ENCODE measurements at regions not wholly inside any gene's neighbourhood (a gene's known extent, or its start where the extent isn't known, plus 50 kb on each side); places are given as distances from the start of the nearest gene placed in this dataset.

- TF ChIP-seq, protein P1, sequence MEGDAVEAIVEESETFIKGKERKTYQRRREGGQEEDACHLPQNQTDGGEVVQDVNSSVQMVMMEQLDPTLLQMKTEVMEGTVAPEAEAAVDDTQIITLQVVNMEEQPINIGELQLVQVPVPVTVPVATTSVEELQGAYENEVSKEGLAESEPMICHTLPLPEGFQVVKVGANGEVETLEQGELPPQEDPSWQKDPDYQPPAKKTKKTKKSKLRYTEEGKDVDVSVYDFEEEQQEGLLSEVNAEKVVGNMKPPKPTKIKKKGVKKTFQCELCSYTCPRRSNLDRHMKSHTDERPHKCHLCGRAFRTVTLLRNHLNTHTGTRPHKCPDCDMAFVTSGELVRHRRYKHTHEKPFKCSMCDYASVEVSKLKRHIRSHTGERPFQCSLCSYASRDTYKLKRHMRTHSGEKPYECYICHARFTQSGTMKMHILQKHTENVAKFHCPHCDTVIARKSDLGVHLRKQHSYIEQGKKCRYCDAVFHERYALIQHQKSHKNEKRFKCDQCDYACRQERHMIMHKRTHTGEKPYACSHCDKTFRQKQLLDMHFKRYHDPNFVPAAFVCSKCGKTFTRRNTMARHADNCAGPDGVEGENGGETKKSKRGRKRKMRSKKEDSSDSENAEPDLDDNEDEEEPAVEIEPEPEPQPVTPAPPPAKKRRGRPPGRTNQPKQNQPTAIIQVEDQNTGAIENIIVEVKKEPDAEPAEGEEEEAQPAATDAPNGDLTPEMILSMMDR (tag by site-specific recombination; IDR thresholded peaks at IDR 0.05): no peak
- TF ChIP-seq ZSCAN30 (tag by site-specific recombination; IDR thresholded peaks at IDR 0.05): no peak
Observed at GRCh38 chr3:162780313-162780712, 1283.7 kb downstream of the OTOL1 start.
